K562 (cell line): ENCODE measurements at regions not wholly inside any gene's neighbourhood (a gene's known extent, or its start where the extent isn't known, plus 50 kb on each side); places are given as distances from the start of the nearest gene placed in this dataset.
"Not testable (repeated sequence)": the region's sequence is repeated elsewhere in the genome, so short reads cannot be mapped to it uniquely, and the experiment has no call there.

Experiments used
- ATAC-seq: fragments of 200-7000 bp; cut with Tn5 transposase; 3 replicates; pipeline ENCODE4 v1.9.1; 2020; ENCODE audit warnings: moderate library complexity
- BruUV-seq: library from RNA; stranded (reverse); fragments of 400-500 nt; replicated peaks from 2 replicates; lab custom pipeline; 2021; lab: Mats Ljungman, UMichigan
- CTCF ChIA-PET: fragments of 300-600 bp; formaldehyde crosslinking; extraction: SDS; loops from one replicate; lab custom pipeline; 2021; ENCODE audit warnings: low intra/inter-chr PET ratio; lab: Yijun Ruan, JAX
- POLR2A ChIA-PET: fragments of 300-600, 350-650 bp; sonication (Branson Sonifier 250); formaldehyde crosslinking; extraction: SDS; loops from one replicate; lab custom pipeline; 2021; ENCODE audit warnings: antibody characterized with exemption, inconsistent platforms; lab: Yijun Ruan, JAX
- DNase-seq, 4 experiments: peaks; one replicate each; pipeline versions ENCODE4 v3.0.0 to v3.0.0-alpha.2; 2011 to 2018; ENCODE audit warnings: low spot score in 3 of 4, mixed read lengths in 3 of 4; ENCODE audit errors: extremely low read depth in 1 of 4
- FAIRE-seq: peaks from 2 replicates; lab custom pipeline; 2011; peaks lifted over from hg19 to GRCh38; lab: Jason Lieb, UNC
- H2AFZ ChIP-seq: 2 replicates; pipeline ENCODE4 v1.6.0; 2011; ENCODE audit warnings: low read depth, low read length, control low read depth, inconsistent platforms
- H3K27ac ChIP-seq: fragments of 200-600 bp; 3 replicates; pipeline ENCODE4 v1.8.0; 2011; ENCODE audit warnings: low read depth, mild to moderate bottlenecking, control low read depth, inconsistent platforms, low read length, moderate library complexity, mixed read lengths; ENCODE audit errors: extremely low read depth
- H3K27me3 ChIP-seq, 2 experiments: fragments of 300-600 bp in 1 of 2; 2 replicates in 1 of 2; 3 replicates in 1 of 2; pipeline versions ENCODE4 v1.6.0 to v1.8.0; 2011; ENCODE audit warnings: inconsistent platforms in 2 of 2, low read length in 2 of 2, mild to moderate bottlenecking in 1 of 2, mixed read lengths in 1 of 2, moderate library complexity in 1 of 2; ENCODE audit not compliant: control insufficient read depth in 2 of 2, insufficient read depth in 2 of 2
- H3K36me3 ChIP-seq: fragments of 300-600 bp; 3 replicates; pipeline ENCODE4 v1.8.0; 2011; ENCODE audit warnings: mild to moderate bottlenecking, low read length, inconsistent platforms; ENCODE audit not compliant: control insufficient read depth, insufficient read depth
- H3K4me1 ChIP-seq, 2 experiments: fragments of 200-600 bp in 1 of 2; replicated peaks in 1 of 2; 2 replicates in 1 of 2; 3 replicates in 1 of 2; pipeline versions ENCODE4 v1.5.1 to v1.8.0; 2011; ENCODE audit warnings: inconsistent platforms in 2 of 2, low read length in 2 of 2, mild to moderate bottlenecking in 1 of 2, mixed read lengths in 1 of 2, moderate library complexity in 1 of 2; ENCODE audit not compliant: control insufficient read depth in 2 of 2, insufficient read depth in 2 of 2
- H3K4me2 ChIP-seq: 2 replicates; pipeline ENCODE4 v1.6.1; 2011; ENCODE audit warnings: low read length, control low read depth, inconsistent platforms, mixed read lengths; ENCODE audit not compliant: insufficient read depth
- H3K4me3 ChIP-seq: fragments of 200-600 bp; sonication (generic), shearing (Covaris generic); 2 replicates; pipeline ENCODE4 v1.5.1; 2016; ENCODE audit warnings: control low read depth, inconsistent platforms
- H3K79me2 ChIP-seq: fragments of 200-600 bp; 3 replicates; pipeline ENCODE4 v1.8.0; 2011; ENCODE audit warnings: low read length, inconsistent platforms; ENCODE audit not compliant: control insufficient read depth, insufficient read depth
- H3K9ac ChIP-seq, 2 experiments: 2 replicates each; pipeline versions ENCODE4 v1.6.0 to v1.6.1; 2011; ENCODE audit warnings: low read depth in 2 of 2, low read length in 2 of 2, control low read depth in 1 of 2, inconsistent platforms in 1 of 2, mild to moderate bottlenecking in 1 of 2, mixed read lengths in 1 of 2; ENCODE audit not compliant: insufficient read depth in 1 of 2
- H3K9me1 ChIP-seq: one replicate; pipeline ENCODE4 v1.6.0; 2011; ENCODE audit warnings: inconsistent platforms, mild to moderate bottlenecking, low read length, moderate library complexity; ENCODE audit not compliant: control insufficient read depth, insufficient read depth
- H3K9me3 ChIP-seq: replicated peaks from 2 replicates; pipeline ENCODE4 v1.5.1; 2011; ENCODE audit warnings: low read depth, low read length, inconsistent platforms; ENCODE audit not compliant: control insufficient read depth, insufficient read depth
- H4K20me1 ChIP-seq: replicated peaks from 2 replicates; pipeline ENCODE4 v1.6.1; 2011; ENCODE audit warnings: low read length, inconsistent platforms, mixed read lengths; ENCODE audit not compliant: control insufficient read depth, insufficient read depth
- WGBS: fragments of 100-300 bp; shearing (Covaris generic); methylation state at CpG from one replicate; pipeline ENCODE4 v1.1.6; 2016; ENCODE audit warnings: low coverage, mixed read lengths; ENCODE audit not compliant: insufficient coverage; ENCODE audit errors: missing lambda C conversion rate; 5-methylcytosine and 5-hydroxymethylcytosine counted together
- in situ Hi-C: fragments of 300-500 bp; cut with MboI; formaldehyde crosslinking; loops from 4 replicates; pipeline ENCODE4 v1.15.0; 2018; ENCODE audit warnings: inconsistent platforms, mixed read lengths
- intact Hi-C: fragments of 100-400 bp; cut with micrococcal nuclease; formaldehyde crosslinking; loops from 2 replicates; pipeline ENCODE4 v1.14.2; 2022

- H3K4me3 ChIP-seq, H3K9ac ChIP-seq, DNase-seq, in situ Hi-C loops, H3K36me3 ChIP-seq, intact Hi-C loops, H3K79me2 ChIP-seq, H3K27me3 ChIP-seq, H4K20me1 ChIP-seq, FAIRE-seq, H2AFZ ChIP-seq, POLR2A ChIA-PET, H3K27ac ChIP-seq, H3K9me1 ChIP-seq, CTCF ChIA-PET, H3K9me3 ChIP-seq, H3K4me2 ChIP-seq, H3K4me1 ChIP-seq, ATAC-seq, BruUV-seq: not testable (repeated sequence)
- WGBS = no CpG with 5 or more reads among the region's 2 CpGs
Observed at GRCh38 chr1:83383107-83383506, 615.8 kb downstream of the TTLL7 start.

- H2AFZ ChIP-seq, CTCF ChIA-PET, H3K79me2 ChIP-seq, FAIRE-seq, BruUV-seq, H3K27ac ChIP-seq, H3K9me1 ChIP-seq, ATAC-seq, POLR2A ChIA-PET, H3K9me3 ChIP-seq, H3K9ac ChIP-seq, H4K20me1 ChIP-seq, H3K36me3 ChIP-seq, H3K4me1 ChIP-seq, DNase-seq, H3K4me3 ChIP-seq, H3K27me3 ChIP-seq, in situ Hi-C loops, H3K4me2 ChIP-seq, intact Hi-C loops: not testable (repeated sequence)
- no CpG with 5 or more reads among the region's 1 CpG for WGBS
Observed at GRCh38 chr1:83373018-83373417, 625.9 kb downstream of the TTLL7 start.

- H3K4me1 ChIP-seq, DNase-seq, BruUV-seq, POLR2A ChIA-PET, H4K20me1 ChIP-seq, H3K79me2 ChIP-seq, H3K9ac ChIP-seq, intact Hi-C loops, CTCF ChIA-PET, H3K27me3 ChIP-seq, ATAC-seq, H3K36me3 ChIP-seq, H3K9me3 ChIP-seq, in situ Hi-C loops, H3K27ac ChIP-seq, H3K4me2 ChIP-seq, H3K9me1 ChIP-seq, H2AFZ ChIP-seq, H3K4me3 ChIP-seq: not testable (repeated sequence)
- FAIRE-seq = peak; percentile 51
- 0% methylated on average over 3 of the region's 3 CpGs for WGBS
Observed at GRCh38 chr1:83369853-83370252, 629.1 kb downstream of the TTLL7 start.

GRCh38 chr1:83365320-83365719 lies 633.6 kb downstream of the TTLL7 start:
- 0% methylated on average over 2 of the region's 2 CpGs for WGBS
- intact Hi-C loops, H3K79me2 ChIP-seq, H4K20me1 ChIP-seq, H3K4me1 ChIP-seq, BruUV-seq, DNase-seq, H3K36me3 ChIP-seq, H3K4me2 ChIP-seq, H2AFZ ChIP-seq, H3K9ac ChIP-seq, CTCF ChIA-PET, POLR2A ChIA-PET, ATAC-seq, in situ Hi-C loops, H3K4me3 ChIP-seq, H3K9me1 ChIP-seq, H3K27me3 ChIP-seq, H3K27ac ChIP-seq, FAIRE-seq, H3K9me3 ChIP-seq: not testable (repeated sequence)
